C4-2B (cell line): ENCODE measurements at regions not wholly inside any gene's neighbourhood (a gene's known extent, or its start where the extent isn't known, plus 50 kb on each side); places are given as distances from the start of the nearest gene placed in this dataset.

ENCODE experiments used
- ZFX ChIP-seq: fragments of 450-650 bp; IDR thresholded peaks from 2 replicates; pipeline ENCODE4 v1.6.1; 2017
- TF ChIP-seq, protein P1 (sequence below): fragments of 450-650 bp; conservative IDR thresholded peaks from 2 replicates; pipeline ENCODE4 v1.5.1; 2017; ENCODE audit warnings: mild to moderate bottlenecking

- TF ChIP-seq, protein P1, sequence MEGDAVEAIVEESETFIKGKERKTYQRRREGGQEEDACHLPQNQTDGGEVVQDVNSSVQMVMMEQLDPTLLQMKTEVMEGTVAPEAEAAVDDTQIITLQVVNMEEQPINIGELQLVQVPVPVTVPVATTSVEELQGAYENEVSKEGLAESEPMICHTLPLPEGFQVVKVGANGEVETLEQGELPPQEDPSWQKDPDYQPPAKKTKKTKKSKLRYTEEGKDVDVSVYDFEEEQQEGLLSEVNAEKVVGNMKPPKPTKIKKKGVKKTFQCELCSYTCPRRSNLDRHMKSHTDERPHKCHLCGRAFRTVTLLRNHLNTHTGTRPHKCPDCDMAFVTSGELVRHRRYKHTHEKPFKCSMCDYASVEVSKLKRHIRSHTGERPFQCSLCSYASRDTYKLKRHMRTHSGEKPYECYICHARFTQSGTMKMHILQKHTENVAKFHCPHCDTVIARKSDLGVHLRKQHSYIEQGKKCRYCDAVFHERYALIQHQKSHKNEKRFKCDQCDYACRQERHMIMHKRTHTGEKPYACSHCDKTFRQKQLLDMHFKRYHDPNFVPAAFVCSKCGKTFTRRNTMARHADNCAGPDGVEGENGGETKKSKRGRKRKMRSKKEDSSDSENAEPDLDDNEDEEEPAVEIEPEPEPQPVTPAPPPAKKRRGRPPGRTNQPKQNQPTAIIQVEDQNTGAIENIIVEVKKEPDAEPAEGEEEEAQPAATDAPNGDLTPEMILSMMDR = no peak
- TF ChIP-seq ZFX = no peak
Observed at GRCh38 chr1:240019524-240019923, 72.2 kb upstream of the FMN2 start.
